WTC11 (cell line): ENCODE measurements at regions not wholly inside any gene's neighbourhood (a gene's known extent, or its start where the extent isn't known, plus 50 kb on each side); places are given as distances from the start of the nearest gene placed in this dataset.

Experiments used
- microRNA-seq: library from miRNA; unstranded; fragments of <30 nt; microRNA quantifications from one replicate; pipeline ENCODE4 v1.2.0, GENCODE V29; 2022; ENCODE audit warnings: borderline number of aligned reads

Small RNA genes lying in the stretch of these regions (microRNA-seq; reads per million reads assigned to microRNA genes)
- gene MIR125B2 = 4.9 reads per million, percentile 12 among the genes with 10 or more reads in this experiment
- gene MIR99A = 159 reads per million, percentile 71 among the genes with 10 or more reads in this experiment
- 349 reads per million, percentile 80 among the genes with 10 or more reads in this experiment for gene MIRLET7C
